Common myeloid progenitor, CD34-positive (primary cell): ENCODE measurements at regions not wholly inside any gene's neighbourhood (a gene's known extent, or its start where the extent isn't known, plus 50 kb on each side); places are given as distances from the start of the nearest gene placed in this dataset.
"Not testable (repeated sequence)": the region's sequence is repeated elsewhere in the genome, so short reads cannot be mapped to it uniquely, and the experiment has no call there.

ENCODE experiments used
- CTCF ChIA-PET: fragments of 350-600 bp; sonication (Branson Sonifier 250); formaldehyde crosslinking; loops from one replicate; lab custom pipeline; 2021; ENCODE audit warnings: antibody characterized with exemption; lab: Charles Lee
- POLR2A ChIA-PET: fragments of 350-600 bp; sonication (Branson Sonifier 250); formaldehyde crosslinking; loops from one replicate; lab custom pipeline; 2021; ENCODE audit warnings: antibody characterized with exemption; lab: Charles Lee
- DNase-seq, 3 donors: peaks; one replicate each; pipeline versions ENCODE4 v3.0.0 to v3.0.0-alpha.2; 2013
- H3K27ac ChIP-seq, 2 experiments: 1 replicate in 1 of 2; 2 replicates in 1 of 2; pipeline ENCODE4 v1.7.0; 2013; ENCODE audit warnings: inconsistent platforms in 2 of 2, low read length in 2 of 2, mild to moderate bottlenecking in 2 of 2, low read depth in 1 of 2, moderate library complexity in 1 of 2; ENCODE audit not compliant: severe bottlenecking in 2 of 2, insufficient read depth in 1 of 2, poor library complexity in 1 of 2
- H3K27me3 ChIP-seq, 5 experiments: replicated peaks in 2 of 5; 1 replicate in 3 of 5; 2 replicates in 2 of 5; pipeline versions ENCODE4 v1.6.1 to v1.7.0; 2013; ENCODE audit warnings: low read length in 4 of 5, mild to moderate bottlenecking in 2 of 5, moderate library complexity in 2 of 5, inconsistent platforms in 1 of 5; ENCODE audit not compliant: insufficient read depth in 5 of 5, control insufficient read depth in 4 of 5
- H3K36me3 ChIP-seq, 4 experiments: 1 replicate in 2 of 4; 2 replicates in 2 of 4; pipeline versions ENCODE4 v1.6.1 to v1.7.0; 2013; ENCODE audit warnings: low read length in 3 of 4, control low read depth in 1 of 4, mild to moderate bottlenecking in 1 of 4; ENCODE audit not compliant: control insufficient read depth in 4 of 4, insufficient read depth in 4 of 4
- H3K4me1 ChIP-seq, 4 experiments: 1 replicate in 3 of 4; 2 replicates in 1 of 4; pipeline versions ENCODE4 v1.6.1 to v1.7.1; 2013; ENCODE audit warnings: low read length in 3 of 4, mild to moderate bottlenecking in 3 of 4, control low read depth in 1 of 4, inconsistent platforms in 1 of 4, moderate library complexity in 1 of 4; ENCODE audit not compliant: control insufficient read depth in 4 of 4, insufficient read depth in 4 of 4; ENCODE audit errors: control extremely low read depth in 1 of 4
- H3K4me3 ChIP-seq, 7 experiments: 1 replicate in 4 of 7; 2 replicates in 3 of 7; pipeline versions ENCODE4 v1.5.1 to v1.7.0; 2013; ENCODE audit warnings: mild to moderate bottlenecking in 7 of 7, low read length in 6 of 7, moderate library complexity in 6 of 7, inconsistent platforms in 2 of 7, low read depth in 2 of 7, control low read depth in 1 of 7; ENCODE audit not compliant: insufficient read depth in 4 of 7, control insufficient read depth in 1 of 7; ENCODE audit errors: extremely low read depth in 1 of 7
- H3K9me3 ChIP-seq, 5 experiments: 1 replicate in 4 of 5; 2 replicates in 1 of 5; pipeline versions ENCODE4 v1.6.1 to v1.7.1; 2013; ENCODE audit warnings: low read length in 4 of 5, mild to moderate bottlenecking in 2 of 5, inconsistent platforms in 1 of 5, low read depth in 1 of 5, moderate library complexity in 1 of 5; ENCODE audit not compliant: control insufficient read depth in 4 of 5, insufficient read depth in 2 of 5; ENCODE audit errors: control extremely low read depth in 1 of 5
- WGBS: methylation state at CpG from one replicate; pipeline ENCODE4 v1.1.5; 2013; ENCODE audit not compliant: insufficient coverage; 5-methylcytosine and 5-hydroxymethylcytosine counted together

DNA sequence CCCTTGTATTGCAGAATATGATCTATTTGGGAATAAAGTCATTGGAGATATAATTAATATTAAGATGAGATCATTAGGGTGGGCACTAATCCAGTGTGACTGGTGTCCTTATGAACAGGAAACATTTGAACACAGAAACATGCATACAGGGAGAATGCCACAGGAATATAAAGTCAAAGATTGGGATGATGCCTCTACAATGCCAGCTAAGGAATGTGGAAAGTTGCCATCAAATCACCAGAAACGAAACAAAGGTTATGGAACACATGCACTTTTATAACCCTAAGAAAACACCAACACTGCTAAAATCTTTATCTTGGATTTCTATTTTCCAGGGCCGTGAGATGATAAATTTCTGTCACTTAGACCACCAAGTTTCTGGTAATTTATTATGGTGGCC is 442.4 kb upstream of the BCHE start:
- CTCF ChIA-PET: no interaction called here
- Histone ChIP-seq H3K4me3 (no peak overlapping the region), H3K4me1 (peaks cover 0 to 3% (median 0%) of the 10 kb centered on the region in 4 experiments), H3K27ac (no peak overlapping the region), H3K36me3 (no peaks in the 10 kb centered on the region), H3K27me3 (no peaks in the 10 kb centered on the region), H3K9me3 (peaks cover 0 to 2% (median 0%) of the 10 kb centered on the region in 5 experiments)
- 100% methylated on average over 1 of the region's 2 CpGs for WGBS
- POLR2A ChIA-PET: no interaction called here
- no peak for DNase-seq

DNA sequence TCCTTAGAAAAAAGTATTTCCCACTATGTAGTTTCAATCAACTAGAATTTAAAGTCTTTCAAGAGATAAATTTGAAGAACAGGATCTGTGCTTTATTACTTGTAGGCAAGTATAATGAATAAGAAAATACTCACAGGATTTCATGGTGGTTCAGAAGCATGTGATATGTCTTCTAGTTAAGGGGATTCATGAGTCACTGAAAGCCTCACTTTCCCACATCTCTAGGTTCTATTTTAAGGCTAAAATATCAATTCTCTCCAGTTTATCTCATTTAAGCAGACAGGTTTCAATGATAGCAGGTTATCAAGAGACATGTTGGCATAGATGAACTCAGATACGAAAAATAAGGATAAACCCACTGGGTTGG is 437.8 kb upstream of the BCHE start:
- POLR2A ChIA-PET: no interaction called here
- no peaks in the 10 kb centered on the region for H3K36me3 ChIP-seq

DNA sequence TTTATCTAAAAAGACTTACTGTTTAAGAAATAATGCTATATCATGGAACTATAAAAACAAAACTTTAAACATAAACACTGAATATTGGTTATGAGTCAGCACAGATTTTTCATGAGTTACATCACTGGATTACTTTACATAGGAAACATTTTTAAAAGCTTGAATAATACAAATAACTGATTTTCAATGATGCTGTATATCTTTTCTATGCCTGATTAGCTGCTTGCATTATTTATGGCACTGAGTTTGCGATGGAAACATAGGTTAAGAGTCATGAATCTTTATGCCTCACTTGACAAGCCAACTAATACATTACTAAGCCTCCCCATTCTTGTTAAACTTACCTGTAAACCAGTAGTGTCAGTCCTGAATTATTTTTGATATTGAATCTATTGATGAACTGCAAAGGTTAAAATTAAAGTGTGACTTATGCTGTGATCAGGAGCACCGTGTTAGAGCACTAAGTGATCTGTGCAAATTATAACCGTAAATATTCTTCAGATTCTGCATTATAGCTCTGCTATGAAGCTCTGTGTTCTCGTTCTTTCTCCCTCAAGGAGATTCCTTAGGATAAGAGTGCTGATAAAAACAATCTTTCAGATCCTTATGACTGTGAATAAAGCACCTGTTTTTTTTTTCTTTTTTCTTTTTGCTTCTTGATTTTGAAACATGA is 437.3 kb upstream of the BCHE start:
- H3K4me1 ChIP-seq: no peaks in the 10 kb centered on the region
- CTCF ChIA-PET: no interaction called here
- H3K9me3 ChIP-seq: no peaks in the 10 kb centered on the region
- H3K27me3 ChIP-seq: no peaks in the 10 kb centered on the region
- H3K4me3 ChIP-seq: no peak overlapping the region
- H3K36me3 ChIP-seq: no peaks in the 10 kb centered on the region
- POLR2A ChIA-PET: no interaction called here
- H3K27ac ChIP-seq: no peak overlapping the region
- 96% methylated on average over 3 of the region's 4 CpGs for WGBS
- no peak for DNase-seq

More for the DNA sequence above, 437.8 kb upstream of the BCHE start:
- Histone ChIP-seq H3K27ac (no peak overlapping the region), H3K4me3 (no peak overlapping the region), H3K9me3 (peaks cover 0 to 2% (median 0%) of the 10 kb centered on the region in 5 experiments), H3K27me3 (no peaks in the 10 kb centered on the region), H3K4me1 (no peaks in the 10 kb centered on the region)
- CTCF ChIA-PET: no interaction called here
- no peak for DNase-seq
- no CpG with 5 or more reads among the region's 1 CpG for WGBS

- Histone ChIP-seq H3K27me3 (no peaks in the 10 kb centered on the region), H3K4me3 (no peak overlapping the region), H3K9me3 (no peaks in the 10 kb centered on the region), H3K27ac (no peak overlapping the region), H3K36me3 (no peaks in the 10 kb centered on the region), H3K4me1 (no peaks in the 10 kb centered on the region)
- ChIA-PET POLR2A (no interaction called here), CTCF (no interaction called here)
- DNase-seq: peak in 2 of 3 donors; percentile 2 to 21
- no CpG with 5 or more reads among the region's 1 CpG for WGBS
Observed at GRCh38 chr3:166270429-166270828, 433.2 kb upstream of the BCHE start.

DNA sequence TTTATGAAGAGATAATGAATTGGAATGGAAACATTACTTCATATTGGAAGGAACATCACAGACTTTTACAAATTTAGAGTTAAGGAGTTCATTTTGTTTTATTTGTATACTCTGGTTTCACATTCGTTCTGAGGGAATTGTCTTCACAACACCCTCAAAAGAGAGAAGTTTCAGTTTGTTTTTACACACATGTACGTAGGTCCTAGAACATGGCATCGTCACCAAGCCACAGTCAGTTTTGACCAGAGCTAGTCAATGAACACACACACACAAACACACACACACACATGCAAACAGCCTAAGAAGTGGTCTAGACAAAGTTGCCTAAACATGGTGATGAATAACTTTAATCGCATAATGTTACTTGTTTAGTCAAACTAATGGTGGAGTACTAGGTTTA is 427.9 kb upstream of the BCHE start:
- Histone ChIP-seq H3K27me3 (no peaks in the 10 kb centered on the region), H3K4me3 (no peak overlapping the region), H3K36me3 (no peaks in the 10 kb centered on the region), H3K9me3 (no peaks in the 10 kb centered on the region), H3K4me1 (no peaks in the 10 kb centered on the region), H3K27ac (no peak overlapping the region)
- 100% methylated on average over 1 of the region's 4 CpGs for WGBS
- POLR2A ChIA-PET: no interaction called here
- CTCF ChIA-PET: no interaction called here
- DNase-seq: no peak

- Histone ChIP-seq H3K4me1 (no peaks in the 10 kb centered on the region), H3K27me3 (no peaks in the 10 kb centered on the region), H3K4me3 (no peak overlapping the region), H3K27ac (no peak overlapping the region), H3K9me3 (no peaks in the 10 kb centered on the region), H3K36me3 (no peaks in the 10 kb centered on the region)
- DNase-seq: no peak
- ChIA-PET POLR2A (no interaction called here), CTCF (no interaction called here)
- 75% methylated on average over 1 of the region's 2 CpGs for WGBS
Observed at GRCh38 chr3:166263460-166263859, 426.2 kb upstream of the BCHE start.

- H3K27ac ChIP-seq, H3K4me3 ChIP-seq, H3K27me3 ChIP-seq, POLR2A ChIA-PET, H3K9me3 ChIP-seq, CTCF ChIA-PET, DNase-seq, H3K36me3 ChIP-seq, H3K4me1 ChIP-seq: not testable (repeated sequence)
- WGBS: 98% methylated on average over 6 of the region's 41 CpGs
Observed at GRCh38 chr3:166258293-166258850, 421.1 kb upstream of the BCHE start.
